Peyer's patch (tissue), 4 donors: ENCODE measurements at regions not wholly inside any gene's neighbourhood (a gene's known extent, or its start where the extent isn't known, plus 50 kb on each side); places are given as distances from the start of the nearest gene placed in this dataset.

ENCODE experiments used
- CTCF ChIP-seq, 6 experiments: fragments of 450-650 bp in 4 of 6; fragments of 200-600 bp in 2 of 6; sonication (generic) in 1 of 6; IDR thresholded peaks; one replicate each; pipeline ENCODE4 v1.5.1; 2017 to 2019; ENCODE audit warnings: antibody characterized with exemption in 6 of 6, mild to moderate bottlenecking in 3 of 6, moderate library complexity in 1 of 6
- POLR2A ChIP-seq, 2 donors: fragments of 450-650 bp; IDR thresholded peaks; one replicate each; pipeline ENCODE4 v1.5.1; 2017; ENCODE audit warnings: antibody characterized with exemption in 2 of 2, mild to moderate bottlenecking in 2 of 2, moderate library complexity in 2 of 2

GRCh38 chr2:19805266-19805665 is 96.5 kb downstream of the TTC32 start:
- TF ChIP-seq CTCF (IDR thresholded peaks at IDR 0.05), result no peak
- no peak for TF ChIP-seq POLR2A (IDR thresholded peaks at IDR 0.05)
